ENCODE measurements at regions not wholly inside any gene's neighbourhood (a gene's known extent, or its start where the extent isn't known, plus 50 kb on each side); places are given as distances from the start of the nearest gene placed in this dataset.

GRCh38 chr4:111492496-111492895 is 652.8 kb upstream of the FAM241A start:
- no peak overlapping the region for H3K4me2 ChIP-seq
- H2AFZ ChIP-seq = no peak overlapping the region
- TF ChIP-seq CTCF (IDR thresholded peaks at IDR 0.05; ENCODE audit: poor library complexity) (no peak), EZH2 (IDR thresholded peaks at IDR 0.05; ENCODE audit: borderline replicate concordance) (no peak), EZH2phosphoT487 (IDR thresholded peaks at IDR 0.05; ENCODE audit: low read depth, severe bottlenecking, unreplicated experiment) (no peak)
- no peak overlapping the region for H3K27ac ChIP-seq
- no peaks in the 10 kb centered on the region for H3K79me2 ChIP-seq
- WGBS (ENCODE audit: low lambda C conversion rate, missing lambda C conversion rate) = 59% methylated on average over 1 of the region's 1 CpG
- no peaks in the 10 kb centered on the region for H3K9me3 ChIP-seq (ENCODE audit: low read depth)
- H3K4me3 ChIP-seq = no peak overlapping the region
- no peak for DNase-seq (ENCODE audit: low spot score)
- no peaks in the 10 kb centered on the region for H4K20me1 ChIP-seq (ENCODE audit: insufficient read depth, poor library complexity, severe bottlenecking)
- H3K36me3 ChIP-seq (replicated peaks; ENCODE audit: insufficient read depth, low read depth) = no peaks in the 10 kb centered on the region
- H3K27me3 ChIP-seq = no peaks in the 10 kb centered on the region
- no peaks in the 10 kb centered on the region for H3K9me2 ChIP-seq (replicated peaks; ENCODE audit: insufficient read depth)
- no peaks in the 10 kb centered on the region for H3K4me1 ChIP-seq (ENCODE audit: insufficient read depth)

GRCh38 chr4:111494471-111494870 is 650.8 kb upstream of the FAM241A start:
- no peak overlapping the region for H3K4me3 ChIP-seq
- no peaks in the 10 kb centered on the region for H3K9me3 ChIP-seq (ENCODE audit: low read depth)
- DNase-seq (ENCODE audit: low spot score) = no peak
- H3K27ac ChIP-seq = no peak overlapping the region
- peak overlapping the region; percentile 34 for H3K4me2 ChIP-seq
- no peaks in the 10 kb centered on the region for H3K27me3 ChIP-seq
- H4K20me1 ChIP-seq (ENCODE audit: insufficient read depth, poor library complexity, severe bottlenecking) = no peaks in the 10 kb centered on the region
- WGBS (ENCODE audit: low lambda C conversion rate, missing lambda C conversion rate) = 61% methylated on average over 2 of the region's 2 CpGs
- TF ChIP-seq EZH2 (IDR thresholded peaks at IDR 0.05; ENCODE audit: borderline replicate concordance) = no peak
- no peak for TF ChIP-seq EZH2phosphoT487 (IDR thresholded peaks at IDR 0.05; ENCODE audit: low read depth, severe bottlenecking, unreplicated experiment)
- no peak for TF ChIP-seq CTCF (IDR thresholded peaks at IDR 0.05; ENCODE audit: poor library complexity)
- no peaks in the 10 kb centered on the region for H3K4me1 ChIP-seq (ENCODE audit: insufficient read depth)
- H3K36me3 ChIP-seq (replicated peaks; ENCODE audit: insufficient read depth, low read depth) = no peaks in the 10 kb centered on the region
- H3K9me2 ChIP-seq (replicated peaks; ENCODE audit: insufficient read depth) = no peaks in the 10 kb centered on the region
- no peaks in the 10 kb centered on the region for H3K79me2 ChIP-seq
- no peak overlapping the region for H2AFZ ChIP-seq

- no peak for DNase-seq (ENCODE audit: low spot score)
- H2AFZ ChIP-seq = no peak overlapping the region
- no peak overlapping the region for H3K4me3 ChIP-seq
- no peaks in the 10 kb centered on the region for H3K36me3 ChIP-seq (replicated peaks; ENCODE audit: insufficient read depth, low read depth)
- no peak overlapping the region for H3K27ac ChIP-seq
- no peaks in the 10 kb centered on the region for H3K27me3 ChIP-seq
- no peaks in the 10 kb centered on the region for H3K79me2 ChIP-seq
- 16% methylated on average over 1 of the region's 1 CpG for WGBS (ENCODE audit: low lambda C conversion rate, missing lambda C conversion rate)
- H3K9me2 ChIP-seq (replicated peaks; ENCODE audit: insufficient read depth) = no peaks in the 10 kb centered on the region
- H3K4me2 ChIP-seq = peak overlapping the region; percentile 34
- H3K9me3 ChIP-seq (ENCODE audit: low read depth) = no peaks in the 10 kb centered on the region
- no peaks in the 10 kb centered on the region for H4K20me1 ChIP-seq (ENCODE audit: insufficient read depth, poor library complexity, severe bottlenecking)
- H3K4me1 ChIP-seq (ENCODE audit: insufficient read depth) = no peaks in the 10 kb centered on the region
- TF ChIP-seq EZH2 (IDR thresholded peaks at IDR 0.05; ENCODE audit: borderline replicate concordance) = no peak
- TF ChIP-seq EZH2phosphoT487 (IDR thresholded peaks at IDR 0.05; ENCODE audit: low read depth, severe bottlenecking, unreplicated experiment) = no peak
- TF ChIP-seq CTCF (IDR thresholded peaks at IDR 0.05; ENCODE audit: poor library complexity) = no peak
These were observed 650.3 kb upstream of the FAM241A start for GRCh38 chr4:111494971-111495370.

GRCh38 chr4:111499291-111499690 is 646.0 kb upstream of the FAM241A start:
- no peaks in the 10 kb centered on the region for H3K9me2 ChIP-seq (replicated peaks; ENCODE audit: insufficient read depth)
- no peak for TF ChIP-seq EZH2phosphoT487 (IDR thresholded peaks at IDR 0.05; ENCODE audit: low read depth, severe bottlenecking, unreplicated experiment)
- TF ChIP-seq CTCF (IDR thresholded peaks at IDR 0.05; ENCODE audit: poor library complexity) = no peak
- TF ChIP-seq EZH2 (IDR thresholded peaks at IDR 0.05; ENCODE audit: borderline replicate concordance) = no peak
- no peak overlapping the region for H3K27ac ChIP-seq
- H3K36me3 ChIP-seq (replicated peaks; ENCODE audit: insufficient read depth, low read depth) = no peaks in the 10 kb centered on the region
- no peak overlapping the region for H3K4me2 ChIP-seq
- H3K4me1 ChIP-seq (ENCODE audit: insufficient read depth) = no peaks in the 10 kb centered on the region
- H3K27me3 ChIP-seq = no peaks in the 10 kb centered on the region
- H3K79me2 ChIP-seq = no peaks in the 10 kb centered on the region
- H4K20me1 ChIP-seq (ENCODE audit: insufficient read depth, poor library complexity, severe bottlenecking) = no peaks in the 10 kb centered on the region
- 65% methylated on average over 3 of the region's 3 CpGs for WGBS (ENCODE audit: low lambda C conversion rate, missing lambda C conversion rate)
- no peaks in the 10 kb centered on the region for H3K9me3 ChIP-seq (ENCODE audit: low read depth)
- H2AFZ ChIP-seq = no peak overlapping the region
- no peak overlapping the region for H3K4me3 ChIP-seq
- DNase-seq (ENCODE audit: low spot score) = no peak
